Central memory CD8-positive, alpha-beta T cell (primary cell): ENCODE measurements at regions not wholly inside any gene's neighbourhood (a gene's known extent, or its start where the extent isn't known, plus 50 kb on each side); places are given as distances from the start of the nearest gene placed in this dataset.
"Not testable (repeated sequence)": the region's sequence is repeated elsewhere in the genome, so short reads cannot be mapped to it uniquely, and the experiment has no call there.

ENCODE experiments used
- ATAC-seq: fragments of 150-1000 bp; cut with Tn5 transposase; replicated peaks from 2 replicates; pipeline ENCODE4 v1.10.0; 2022; ENCODE audit warnings: mild to moderate bottlenecking, moderate FRiP score, moderate number of reproducible peaks; ENCODE audit not compliant: poor library complexity, severe bottlenecking; ENCODE audit errors: extremely low read depth
- DNase-seq, 2 donors: peaks; one replicate each; pipeline ENCODE4 v3.0.0; 2021; ENCODE audit warnings: low spot score in 2 of 2
- H3K27ac Mint-ChIP-seq: one replicate; pipeline ENCODE4 v1.8.0; 2022; ENCODE audit warnings: low read depth, mild to moderate bottlenecking, moderate library complexity, mixed read lengths
- H3K27me3 Mint-ChIP-seq: one replicate; pipeline ENCODE4 v1.8.0; 2022; ENCODE audit warnings: mixed read lengths
- H3K36me3 Mint-ChIP-seq: one replicate; pipeline ENCODE4 v1.8.0; 2022; ENCODE audit warnings: mild to moderate bottlenecking, moderate library complexity, mixed read lengths; ENCODE audit not compliant: insufficient read depth
- H3K4me1 Mint-ChIP-seq: one replicate; pipeline ENCODE4 v1.8.0; 2022; ENCODE audit warnings: mixed read lengths
- H3K4me3 Mint-ChIP-seq: one replicate; pipeline ENCODE4 v1.8.0; 2022; ENCODE audit warnings: mild to moderate bottlenecking, moderate library complexity, mixed read lengths
- H3K9me3 Mint-ChIP-seq: one replicate; pipeline ENCODE4 v1.8.0; 2022; ENCODE audit warnings: mixed read lengths

DNA sequence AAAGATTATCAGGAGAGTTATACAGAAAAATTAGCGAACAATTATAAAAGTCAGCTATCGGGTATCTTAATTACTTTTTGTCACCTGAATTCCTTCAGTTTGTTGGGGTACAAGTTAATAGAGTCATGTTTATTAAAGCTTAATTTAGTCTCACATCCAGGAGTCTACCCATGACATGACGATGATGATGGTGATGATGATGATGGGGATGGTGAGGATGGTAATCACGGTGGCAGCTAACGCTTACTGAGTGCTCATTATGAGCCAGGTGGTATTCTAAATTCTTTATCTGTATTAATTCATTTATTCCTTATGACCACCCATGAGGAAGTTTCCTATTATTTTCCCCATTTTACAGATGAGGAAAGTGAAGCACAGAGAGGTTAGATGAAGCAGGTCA lies 208.6 kb upstream of the KIF2A start:
- Mint-ChIP-seq H3K9me3 (no peaks in the 10 kb centered on the region), H3K27me3 (peaks cover 36% of the 10 kb centered on the region), H3K36me3 (no peaks in the 10 kb centered on the region), H3K4me3 (no peak overlapping the region), H3K4me1 (peaks cover 11% of the 10 kb centered on the region), H3K27ac (no peak overlapping the region)
- DNase-seq (no peak), ATAC-seq (no peak)

DNA sequence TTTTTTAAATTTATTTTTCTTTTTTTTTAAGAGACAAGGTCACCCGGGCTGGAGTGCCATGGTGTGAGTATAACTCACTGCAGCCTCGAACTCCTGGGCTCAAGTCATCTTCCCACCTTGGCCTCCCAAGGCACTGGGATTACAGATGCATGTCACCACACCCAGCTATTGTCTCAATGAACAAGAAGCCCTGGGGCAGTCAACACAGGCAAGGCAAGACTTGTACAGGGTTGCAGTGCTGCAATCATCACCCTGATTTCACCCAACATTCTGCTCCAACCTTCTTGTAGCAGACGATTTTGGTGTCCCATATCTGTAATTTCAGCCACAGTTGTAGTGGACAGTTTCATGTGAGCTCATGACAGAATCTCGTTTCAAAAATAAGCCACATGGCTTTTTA lies 205.8 kb upstream of the KIF2A start:
- Mint-ChIP-seq H3K36me3 (no peaks in the 10 kb centered on the region), H3K27ac (no peak overlapping the region), H3K4me1 (no peaks in the 10 kb centered on the region), H3K4me3 (no peak overlapping the region), H3K9me3 (peaks cover 5% of the 10 kb centered on the region), H3K27me3 (peaks cover 39% of the 10 kb centered on the region)
- ATAC-seq (no peak), DNase-seq (no peak)

DNA sequence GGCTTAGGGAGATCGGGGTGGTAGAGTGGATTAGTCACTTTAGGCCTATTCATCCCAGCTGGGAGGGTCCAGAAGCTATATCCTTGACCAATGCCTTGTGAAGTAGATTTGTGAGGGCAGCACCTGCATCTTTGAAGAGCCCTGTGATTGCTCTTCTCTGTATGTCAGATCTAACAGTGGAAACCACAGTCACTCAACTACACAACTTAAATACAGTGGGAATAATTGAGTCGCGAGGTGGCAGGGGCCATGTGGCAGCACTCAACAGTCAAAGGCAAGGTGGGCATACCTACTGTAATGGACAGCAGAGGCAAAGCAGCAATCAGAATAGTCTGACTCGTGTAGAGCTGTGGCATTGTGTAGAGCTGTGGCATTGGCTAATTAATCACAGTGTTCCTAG lies 202.1 kb upstream of the KIF2A start:
- H3K27ac Mint-ChIP-seq, H3K36me3 Mint-ChIP-seq, DNase-seq, H3K4me3 Mint-ChIP-seq, H3K9me3 Mint-ChIP-seq, ATAC-seq, H3K4me1 Mint-ChIP-seq: not testable (repeated sequence)
- H3K27me3 Mint-ChIP-seq, result peaks cover 51% of the 10 kb centered on the region

DNA sequence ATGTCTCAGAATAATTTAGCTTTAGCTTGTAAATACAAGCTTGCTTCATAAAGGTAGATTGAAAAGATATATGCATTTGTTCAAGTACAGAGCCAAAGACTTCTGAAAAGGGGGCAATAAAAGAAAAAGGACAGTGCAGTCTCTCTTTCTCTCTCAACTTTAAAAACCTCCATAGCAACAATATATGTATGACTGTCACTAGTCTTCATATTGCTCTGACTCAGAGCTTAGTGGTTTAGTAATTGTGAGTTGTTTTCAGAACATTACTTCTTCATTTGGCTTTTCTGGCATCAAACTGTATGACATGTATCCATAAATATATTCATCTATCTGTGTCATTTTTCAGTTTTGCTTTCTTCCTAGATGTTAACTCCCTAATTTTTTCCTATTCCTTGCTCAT lies 194.6 kb upstream of the KIF2A start:
- Mint-ChIP-seq H3K4me3 (no peak overlapping the region), H3K27ac (no peak overlapping the region), H3K36me3 (no peaks in the 10 kb centered on the region), H3K4me1 (no peaks in the 10 kb centered on the region), H3K9me3 (no peaks in the 10 kb centered on the region), H3K27me3 (peaks cover 17% of the 10 kb centered on the region)
- DNase-seq, result no peak
- ATAC-seq, result no peak

DNA sequence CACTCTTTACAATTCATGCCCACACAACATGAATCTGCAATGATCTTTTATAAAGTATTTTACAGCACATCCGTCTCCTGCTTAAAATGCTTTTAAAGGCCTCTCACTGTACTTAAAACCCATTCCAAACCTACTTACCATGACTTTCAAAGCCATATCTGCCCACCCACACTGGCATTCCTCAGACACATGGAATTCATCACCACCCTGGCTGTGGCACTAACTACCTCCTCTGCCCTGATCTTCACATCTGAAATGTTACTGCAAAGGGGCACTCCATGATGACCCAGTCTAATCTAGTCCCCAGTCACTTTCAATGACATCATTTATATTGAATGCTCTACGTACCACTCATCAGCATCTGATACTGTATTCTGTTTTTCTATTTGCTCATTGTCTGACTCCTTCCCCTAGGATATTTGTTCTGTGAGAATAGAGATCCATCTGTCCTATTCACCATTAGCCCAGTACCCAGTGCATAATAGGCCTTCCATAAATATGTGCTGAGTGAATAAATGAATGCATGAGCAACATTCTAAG lies 193.2 kb upstream of the KIF2A start:
- peaks cover 15% of the 10 kb centered on the region for H3K27me3 Mint-ChIP-seq
- no peaks in the 10 kb centered on the region for H3K9me3 Mint-ChIP-seq
- no peak overlapping the region for H3K4me3 Mint-ChIP-seq
- DNase-seq, result no peak
- H3K4me1 Mint-ChIP-seq, result no peaks in the 10 kb centered on the region
- ATAC-seq, result no peak
- H3K36me3 Mint-ChIP-seq, result no peaks in the 10 kb centered on the region
- H3K27ac Mint-ChIP-seq, result no peak overlapping the region

DNA sequence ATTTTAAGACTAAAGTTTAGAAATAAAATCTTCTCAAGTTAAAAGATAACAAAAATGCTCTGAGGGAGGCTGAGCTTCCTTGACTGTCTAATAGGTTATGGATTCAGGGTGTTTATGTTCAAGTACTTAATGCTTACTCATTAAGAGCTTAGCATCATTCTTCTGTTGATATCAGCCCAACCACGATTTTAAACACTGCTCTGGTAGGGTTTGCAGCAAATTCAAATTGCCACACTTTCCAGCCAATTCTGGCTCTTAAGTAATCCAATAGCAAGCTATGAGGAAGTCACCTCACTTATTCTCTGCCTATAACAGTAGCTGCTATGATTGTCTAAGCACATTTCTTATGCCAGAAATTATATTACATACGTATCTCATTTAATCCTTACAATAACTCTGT lies 191.0 kb upstream of the KIF2A start:
- H3K4me1 Mint-ChIP-seq, result no peaks in the 10 kb centered on the region
- no peak overlapping the region for H3K4me3 Mint-ChIP-seq
- no peaks in the 10 kb centered on the region for H3K9me3 Mint-ChIP-seq
- no peaks in the 10 kb centered on the region for H3K36me3 Mint-ChIP-seq
- H3K27ac Mint-ChIP-seq, result no peak overlapping the region
- DNase-seq, result no peak
- ATAC-seq, result no peak
- H3K27me3 Mint-ChIP-seq, result peaks cover 35% of the 10 kb centered on the region

DNA sequence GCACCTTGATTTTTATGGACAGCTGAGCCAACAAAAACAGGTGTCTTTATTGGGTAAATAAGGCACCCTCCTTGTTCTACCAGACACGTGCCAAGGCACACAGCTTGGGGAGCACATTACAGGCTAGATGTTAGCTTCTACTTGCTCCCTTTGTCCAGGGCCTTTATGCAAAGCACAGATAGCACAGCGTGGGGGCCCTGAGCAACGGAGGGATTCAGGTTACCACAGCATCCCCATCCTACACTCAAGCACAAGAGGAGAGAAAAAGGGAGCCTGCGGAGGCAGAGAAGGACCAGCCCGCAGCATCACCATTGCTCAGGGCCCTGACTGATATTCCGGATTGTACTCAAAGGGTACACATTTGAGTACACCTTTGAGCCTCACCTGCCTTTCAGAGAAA lies 181.7 kb upstream of the KIF2A start:
- no peaks in the 10 kb centered on the region for H3K36me3 Mint-ChIP-seq
- H3K27ac Mint-ChIP-seq, result no peak overlapping the region
- DNase-seq, result no peak
- no peak overlapping the region for H3K4me3 Mint-ChIP-seq
- ATAC-seq, result no peak
- H3K4me1 Mint-ChIP-seq, result no peaks in the 10 kb centered on the region
- peaks cover 17% of the 10 kb centered on the region for H3K27me3 Mint-ChIP-seq
- no peaks in the 10 kb centered on the region for H3K9me3 Mint-ChIP-seq

DNA sequence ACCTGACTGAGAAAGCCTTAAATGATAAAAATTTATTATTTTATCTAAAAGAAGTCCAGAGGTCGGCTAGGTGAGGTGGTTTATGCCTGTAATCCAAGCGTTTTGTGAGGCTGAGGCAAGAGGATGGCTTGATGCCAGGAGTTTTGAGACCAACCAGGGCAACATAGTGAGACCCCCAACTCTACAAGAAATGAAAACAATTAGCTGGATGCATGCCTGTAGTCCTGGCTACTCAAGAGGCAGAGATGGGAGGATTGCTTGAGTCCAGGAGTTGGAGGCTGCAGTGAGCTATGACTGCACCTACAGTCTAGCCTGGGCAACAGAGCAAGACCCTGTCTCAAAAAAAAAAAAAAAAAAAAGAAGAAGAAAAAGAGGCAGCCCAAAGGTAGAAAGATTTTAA lies 179.9 kb upstream of the KIF2A start:
- peaks cover 3% of the 10 kb centered on the region for H3K27me3 Mint-ChIP-seq
- no peaks in the 10 kb centered on the region for H3K4me1 Mint-ChIP-seq
- DNase-seq, result no peak
- no peak overlapping the region for H3K27ac Mint-ChIP-seq
- no peak for ATAC-seq
- H3K4me3 Mint-ChIP-seq, result no peak overlapping the region
- H3K9me3 Mint-ChIP-seq, result no peaks in the 10 kb centered on the region
- no peaks in the 10 kb centered on the region for H3K36me3 Mint-ChIP-seq

DNA sequence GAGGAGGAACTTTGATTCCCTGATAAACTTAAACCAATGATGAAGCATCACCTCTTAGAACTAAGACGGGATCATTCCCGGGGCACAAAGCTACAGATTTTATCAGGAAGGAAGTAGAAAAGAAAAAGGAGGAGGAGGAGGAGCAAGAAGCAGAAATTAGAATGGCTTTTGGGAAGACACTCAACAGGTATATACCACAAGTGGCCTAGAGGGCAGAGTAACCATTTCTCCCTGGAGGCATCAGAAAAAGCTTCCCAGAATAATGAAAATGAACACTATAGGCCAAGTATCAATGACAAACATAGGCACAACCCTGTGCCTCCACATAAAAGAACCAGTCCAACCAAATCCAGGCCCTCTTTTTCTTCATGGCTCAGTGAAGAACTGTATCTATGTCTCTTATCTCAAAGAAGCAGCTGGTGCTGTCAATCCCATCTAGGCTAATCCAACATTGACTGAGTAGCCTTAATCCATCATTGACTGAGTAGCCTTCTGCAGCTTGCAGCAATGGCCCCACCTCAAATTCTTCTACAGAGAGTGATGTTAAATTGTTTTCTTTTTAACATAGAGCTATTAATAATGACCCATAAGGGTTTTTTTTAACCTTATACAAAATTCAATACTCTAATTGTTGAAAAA lies 178.8 kb upstream of the KIF2A start:
- no peak overlapping the region for H3K4me3 Mint-ChIP-seq
- DNase-seq (no peak), ATAC-seq (no peak)
- H3K36me3 Mint-ChIP-seq, result no peaks in the 10 kb centered on the region
- H3K27me3 Mint-ChIP-seq, result peaks cover 13% of the 10 kb centered on the region
- H3K27ac Mint-ChIP-seq, result no peak overlapping the region
- no peaks in the 10 kb centered on the region for H3K4me1 Mint-ChIP-seq
- no peaks in the 10 kb centered on the region for H3K9me3 Mint-ChIP-seq

DNA sequence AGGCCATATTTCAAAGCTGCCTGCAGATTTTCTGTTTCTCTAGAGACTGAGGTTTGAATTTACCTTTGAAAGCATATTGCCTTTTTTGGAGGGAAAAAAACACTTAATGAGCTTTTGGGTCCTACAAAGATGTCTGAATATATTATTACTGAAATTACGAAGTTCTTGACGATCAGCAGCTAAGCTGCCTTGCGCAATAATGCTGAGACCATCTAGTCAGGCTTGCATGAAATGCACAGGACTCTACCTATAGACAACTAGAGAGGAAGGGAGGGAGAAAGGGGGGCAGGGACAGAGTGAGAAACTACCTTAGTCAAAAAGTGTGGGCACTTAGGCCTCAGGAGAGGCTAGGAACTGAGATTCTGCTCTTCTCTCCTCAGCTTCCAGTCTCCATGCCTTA lies 175.9 kb upstream of the KIF2A start:
- H3K4me1 Mint-ChIP-seq, result no peaks in the 10 kb centered on the region
- ATAC-seq, result no peak
- peaks cover 17% of the 10 kb centered on the region for H3K27me3 Mint-ChIP-seq
- no peak overlapping the region for H3K27ac Mint-ChIP-seq
- no peaks in the 10 kb centered on the region for H3K9me3 Mint-ChIP-seq
- no peak for DNase-seq
- H3K36me3 Mint-ChIP-seq, result no peaks in the 10 kb centered on the region
- H3K4me3 Mint-ChIP-seq, result no peak overlapping the region

DNA sequence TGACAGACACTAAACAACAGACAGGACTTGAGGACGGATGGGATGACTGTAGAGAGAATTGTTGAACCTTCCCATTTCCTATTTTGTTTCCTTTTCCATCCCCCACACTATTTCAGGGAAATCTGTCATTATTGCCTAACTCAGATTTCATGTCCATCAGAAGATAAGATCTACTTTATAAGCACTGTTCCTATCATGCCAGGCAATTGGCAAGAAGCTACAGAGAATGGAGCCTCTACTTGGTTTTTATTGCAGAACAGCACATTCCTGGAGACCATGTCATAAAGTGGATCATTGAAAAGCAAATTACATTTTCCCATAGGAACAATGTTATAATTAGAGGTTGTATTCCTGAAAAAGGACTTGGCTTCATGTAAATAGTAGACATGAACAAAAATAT lies 173.7 kb upstream of the KIF2A start:
- no peak overlapping the region for H3K27ac Mint-ChIP-seq
- no peak for ATAC-seq
- H3K9me3 Mint-ChIP-seq, result no peaks in the 10 kb centered on the region
- peaks cover 31% of the 10 kb centered on the region for H3K27me3 Mint-ChIP-seq
- no peaks in the 10 kb centered on the region for H3K4me1 Mint-ChIP-seq
- no peak for DNase-seq
- no peaks in the 10 kb centered on the region for H3K36me3 Mint-ChIP-seq
- no peak overlapping the region for H3K4me3 Mint-ChIP-seq

DNA sequence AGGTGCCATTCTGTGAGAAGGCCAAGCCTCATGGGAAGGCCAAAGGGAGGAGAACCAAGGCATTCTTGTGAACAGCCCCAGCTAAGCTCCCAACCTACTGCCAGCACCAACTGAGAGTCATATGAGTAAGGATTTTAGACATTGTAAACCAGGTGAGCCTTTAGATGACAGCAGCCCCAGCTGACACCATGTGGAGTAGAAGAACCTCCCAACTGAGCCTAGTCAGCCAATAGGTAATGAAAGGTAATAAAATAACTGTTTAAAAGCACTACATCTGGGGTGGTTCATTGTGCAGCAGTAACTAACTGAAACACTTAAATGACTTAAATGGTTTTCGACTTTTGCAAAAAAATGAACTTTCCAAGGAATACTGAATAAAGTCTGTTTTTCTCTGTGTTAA lies 172.6 kb upstream of the KIF2A start:
- ATAC-seq, result no peak
- DNase-seq, result no peak
- Mint-ChIP-seq H3K4me1 (no peaks in the 10 kb centered on the region), H3K27me3 (peaks cover 34% of the 10 kb centered on the region), H3K4me3 (no peak overlapping the region), H3K9me3 (no peaks in the 10 kb centered on the region), H3K27ac (no peak overlapping the region), H3K36me3 (no peaks in the 10 kb centered on the region)

DNA sequence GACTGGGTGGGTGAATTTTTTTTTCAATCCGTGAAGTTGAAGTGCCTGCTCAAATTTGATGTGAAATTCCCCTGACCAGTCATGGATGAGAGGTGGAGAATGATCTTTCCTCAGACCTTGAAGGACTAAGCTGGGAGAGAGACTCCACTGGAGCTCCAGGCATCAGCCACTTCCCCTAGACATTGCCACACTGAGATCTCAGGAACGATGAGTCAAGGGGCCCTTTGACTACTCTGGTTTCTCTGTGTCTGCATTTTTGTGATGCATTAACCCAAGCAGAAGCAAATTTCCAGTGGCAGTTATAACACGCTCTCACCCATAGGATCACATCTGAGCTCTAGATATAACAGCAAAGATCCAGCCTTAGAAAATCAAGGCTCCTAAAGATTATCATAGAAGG lies 171.2 kb upstream of the KIF2A start:
- Mint-ChIP-seq H3K4me1 (no peaks in the 10 kb centered on the region), H3K4me3 (no peak overlapping the region), H3K27me3 (peaks cover 46% of the 10 kb centered on the region), H3K36me3 (no peaks in the 10 kb centered on the region), H3K9me3 (no peaks in the 10 kb centered on the region), H3K27ac (no peak overlapping the region)
- ATAC-seq, result no peak
- DNase-seq, result no peak
